Neural cell (in vitro differentiated cells): ENCODE measurements at regions not wholly inside any gene's neighbourhood (a gene's known extent, or its start where the extent isn't known, plus 50 kb on each side); places are given as distances from the start of the nearest gene placed in this dataset.

Experiments used
- H2AFZ ChIP-seq: fragments of 200-600, 300-800 bp; sonication (generic), shearing (Covaris generic); 2 replicates; pipeline ENCODE4 v1.6.0; 2014; ENCODE audit warnings: low read depth, mild to moderate bottlenecking, antibody characterized with exemption, low read length, moderate library complexity
- H3F3A ChIP-seq: fragments of 200-600 bp; shearing (Covaris generic); 2 replicates; pipeline ENCODE4 v1.6.1; 2016; ENCODE audit warnings: mild to moderate bottlenecking, moderate library complexity, mixed read lengths, antibody characterized with exemption, low read length; ENCODE audit not compliant: insufficient read depth, poor library complexity, severe bottlenecking
- H3K27ac ChIP-seq: fragments of 200-600, 300-800 bp; sonication (generic), shearing (Covaris generic); 2 replicates; pipeline ENCODE4 v1.5.1; 2014; ENCODE audit warnings: mild to moderate bottlenecking, low read length, moderate library complexity
- H3K27me3 ChIP-seq: fragments of 300-800, 200-600 bp; sonication (generic), shearing (Covaris generic); 2 replicates; pipeline ENCODE4 v1.6.0; 2014; ENCODE audit warnings: mild to moderate bottlenecking, low read depth, low read length, moderate library complexity; ENCODE audit not compliant: insufficient read depth
- H3K36me3 ChIP-seq: fragments of 300-800, 200-600 bp; sonication (generic), shearing (Covaris generic); 2 replicates; pipeline ENCODE4 v1.5.1; 2014; ENCODE audit warnings: mild to moderate bottlenecking, antibody characterized with exemption, low read length, moderate library complexity; ENCODE audit not compliant: insufficient read depth
- H3K4me2 ChIP-seq: fragments of 300-800, 200-600 bp; sonication (generic), shearing (Covaris generic); 2 replicates; pipeline ENCODE4 v1.6.0; 2014; ENCODE audit warnings: mild to moderate bottlenecking, low read length
- H3K4me3 ChIP-seq: fragments of 300-800, 200-600 bp; sonication (generic), shearing (Covaris generic); 2 replicates; pipeline ENCODE4 v1.5.1; 2014; ENCODE audit warnings: mild to moderate bottlenecking, low read length, moderate library complexity
- H3K79me2 ChIP-seq: fragments of 200-600 bp; shearing (Covaris generic); replicated peaks from 2 replicates; pipeline ENCODE4 v1.6.0; 2014; ENCODE audit warnings: mild to moderate bottlenecking, low read length, moderate library complexity; ENCODE audit not compliant: insufficient read depth
- H3K9ac ChIP-seq: fragments of 300-800, 200-600 bp; sonication (generic), shearing (Covaris generic); 2 replicates; pipeline ENCODE4 v1.6.1; 2016; ENCODE audit warnings: mild to moderate bottlenecking, low read length, mixed read lengths
- H3K9me2 ChIP-seq: fragments of 200-600 bp; shearing (Covaris generic); 2 replicates; pipeline ENCODE4 v1.6.1; 2016; ENCODE audit warnings: mild to moderate bottlenecking, low read length, mixed read lengths; ENCODE audit not compliant: insufficient read depth
- H3K9me3 ChIP-seq: fragments of 200-600, 300-800 bp; sonication (generic), shearing (Covaris generic); 2 replicates; pipeline ENCODE4 v1.6.1; 2016; ENCODE audit warnings: mild to moderate bottlenecking, mixed run types, low read length, moderate library complexity, mixed read lengths
- H4K20me1 ChIP-seq: fragments of 200-600 bp; shearing (Covaris generic); 2 replicates; pipeline ENCODE4 v1.6.1; 2016; ENCODE audit warnings: mild to moderate bottlenecking, mixed run types; ENCODE audit not compliant: insufficient read depth
- EP300 ChIP-seq: fragments of 450-650 bp; conservative IDR thresholded peaks from 2 replicates; pipeline ENCODE4 v1.6.1; 2014; ENCODE audit warnings: antibody characterized with exemption, mild to moderate bottlenecking, moderate library complexity; ENCODE audit not compliant: poor library complexity, severe bottlenecking
- EZH2 ChIP-seq: fragments of 200-600, 300-800 bp; shearing (Covaris generic), sonication (generic); IDR thresholded peaks from 2 replicates; pipeline ENCODE4 v1.6.1; 2014; ENCODE audit warnings: antibody characterized with exemption, low read length, borderline replicate concordance, mild to moderate bottlenecking; ENCODE audit not compliant: insufficient read depth, poor library complexity, severe bottlenecking
- MXI1 ChIP-seq: fragments of 450-650 bp; conservative IDR thresholded peaks from 2 replicates; pipeline ENCODE4 v1.6.1; 2014; ENCODE audit warnings: antibody characterized with exemption, mild to moderate bottlenecking; ENCODE audit not compliant: poor library complexity, severe bottlenecking
- POLR2AphosphoS5 ChIP-seq: IDR thresholded peaks from 2 replicates; pipeline ENCODE4 v1.6.1; 2012
- RAD21 ChIP-seq: fragments of 450-650 bp; conservative IDR thresholded peaks from 2 replicates; pipeline ENCODE4 v1.6.1; 2014; ENCODE audit warnings: antibody characterized with exemption, mild to moderate bottlenecking, moderate library complexity
- SMC3 ChIP-seq: fragments of 450-650 bp; conservative IDR thresholded peaks from 2 replicates; pipeline ENCODE4 v1.6.1; 2014; ENCODE audit warnings: antibody characterized with exemption, mild to moderate bottlenecking, moderate library complexity; ENCODE audit not compliant: poor library complexity
- TAF1 ChIP-seq: IDR thresholded peaks from 2 replicates; pipeline ENCODE4 v1.6.1; 2012; ENCODE audit warnings: low read depth
- TF ChIP-seq, protein P1 (sequence below): IDR thresholded peaks from 2 replicates; pipeline ENCODE4 v1.6.1; 2012; ENCODE audit warnings: borderline replicate concordance
- TF ChIP-seq, protein P2 (sequence below): fragments of 450-650 bp; IDR thresholded peaks from 2 replicates; pipeline ENCODE4 v1.5.1; 2014; ENCODE audit warnings: antibody characterized with exemption, mild to moderate bottlenecking, moderate library complexity; ENCODE audit not compliant: poor library complexity, severe bottlenecking

DNA sequence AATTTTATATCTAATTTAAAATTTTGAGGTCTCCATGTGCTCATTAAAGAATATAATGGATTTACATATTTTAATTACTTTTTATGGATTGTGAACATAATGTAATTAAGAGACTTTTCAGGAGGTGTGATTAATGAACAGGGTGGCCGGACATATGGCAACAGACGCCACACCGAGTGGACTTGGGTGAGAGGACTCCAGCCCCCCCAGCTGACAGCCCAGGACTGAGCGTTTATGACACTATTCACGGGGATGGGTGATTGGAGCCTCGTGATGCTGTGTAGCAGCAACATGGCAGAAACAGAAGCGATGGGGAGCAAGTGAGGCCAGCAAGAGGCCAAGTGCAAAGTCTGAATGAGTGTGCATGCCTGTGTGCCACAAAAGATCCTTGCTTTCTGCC, 1176.9 kb downstream of the TYW1 start:
- H3K27ac ChIP-seq = no peak overlapping the region
- TF ChIP-seq POLR2AphosphoS5 = no peak
- no peaks in the 10 kb centered on the region for H3K36me3 ChIP-seq
- H3K4me2 ChIP-seq = no peak overlapping the region
- H2AFZ ChIP-seq = no peak overlapping the region
- no peaks in the 10 kb centered on the region for H3K27me3 ChIP-seq
- no peaks in the 10 kb centered on the region for H3K9me2 ChIP-seq
- H3F3A ChIP-seq = no peaks in the 10 kb centered on the region
- no peaks in the 10 kb centered on the region for H3K9me3 ChIP-seq
- H3K79me2 ChIP-seq = no peaks in the 10 kb centered on the region
- H3K9ac ChIP-seq = no peak overlapping the region
- no peaks in the 10 kb centered on the region for H4K20me1 ChIP-seq
- no peak overlapping the region for H3K4me3 ChIP-seq

- Histone ChIP-seq H3K27ac (no peak overlapping the region), H3K79me2 (no peaks in the 10 kb centered on the region), H2AFZ (no peak overlapping the region), H3K4me3 (no peak overlapping the region), H3K9me3 (no peaks in the 10 kb centered on the region), H3K4me2 (no peak overlapping the region), H3K27me3 (no peaks in the 10 kb centered on the region), H4K20me1 (no peaks in the 10 kb centered on the region), H3K9me2 (no peaks in the 10 kb centered on the region), H3K9ac (no peak overlapping the region), H3K36me3 (no peaks in the 10 kb centered on the region), H3F3A (no peaks in the 10 kb centered on the region)
- TF ChIP-seq, protein P1, sequence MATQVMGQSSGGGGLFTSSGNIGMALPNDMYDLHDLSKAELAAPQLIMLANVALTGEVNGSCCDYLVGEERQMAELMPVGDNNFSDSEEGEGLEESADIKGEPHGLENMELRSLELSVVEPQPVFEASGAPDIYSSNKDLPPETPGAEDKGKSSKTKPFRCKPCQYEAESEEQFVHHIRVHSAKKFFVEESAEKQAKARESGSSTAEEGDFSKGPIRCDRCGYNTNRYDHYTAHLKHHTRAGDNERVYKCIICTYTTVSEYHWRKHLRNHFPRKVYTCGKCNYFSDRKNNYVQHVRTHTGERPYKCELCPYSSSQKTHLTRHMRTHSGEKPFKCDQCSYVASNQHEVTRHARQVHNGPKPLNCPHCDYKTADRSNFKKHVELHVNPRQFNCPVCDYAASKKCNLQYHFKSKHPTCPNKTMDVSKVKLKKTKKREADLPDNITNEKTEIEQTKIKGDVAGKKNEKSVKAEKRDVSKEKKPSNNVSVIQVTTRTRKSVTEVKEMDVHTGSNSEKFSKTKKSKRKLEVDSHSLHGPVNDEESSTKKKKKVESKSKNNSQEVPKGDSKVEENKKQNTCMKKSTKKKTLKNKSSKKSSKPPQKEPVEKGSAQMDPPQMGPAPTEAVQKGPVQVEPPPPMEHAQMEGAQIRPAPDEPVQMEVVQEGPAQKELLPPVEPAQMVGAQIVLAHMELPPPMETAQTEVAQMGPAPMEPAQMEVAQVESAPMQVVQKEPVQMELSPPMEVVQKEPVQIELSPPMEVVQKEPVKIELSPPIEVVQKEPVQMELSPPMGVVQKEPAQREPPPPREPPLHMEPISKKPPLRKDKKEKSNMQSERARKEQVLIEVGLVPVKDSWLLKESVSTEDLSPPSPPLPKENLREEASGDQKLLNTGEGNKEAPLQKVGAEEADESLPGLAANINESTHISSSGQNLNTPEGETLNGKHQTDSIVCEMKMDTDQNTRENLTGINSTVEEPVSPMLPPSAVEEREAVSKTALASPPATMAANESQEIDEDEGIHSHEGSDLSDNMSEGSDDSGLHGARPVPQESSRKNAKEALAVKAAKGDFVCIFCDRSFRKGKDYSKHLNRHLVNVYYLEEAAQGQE = no peak
- TF ChIP-seq POLR2AphosphoS5 = no peak
- TF ChIP-seq RAD21 = peak; percentile 78
- TF ChIP-seq, protein P2, sequence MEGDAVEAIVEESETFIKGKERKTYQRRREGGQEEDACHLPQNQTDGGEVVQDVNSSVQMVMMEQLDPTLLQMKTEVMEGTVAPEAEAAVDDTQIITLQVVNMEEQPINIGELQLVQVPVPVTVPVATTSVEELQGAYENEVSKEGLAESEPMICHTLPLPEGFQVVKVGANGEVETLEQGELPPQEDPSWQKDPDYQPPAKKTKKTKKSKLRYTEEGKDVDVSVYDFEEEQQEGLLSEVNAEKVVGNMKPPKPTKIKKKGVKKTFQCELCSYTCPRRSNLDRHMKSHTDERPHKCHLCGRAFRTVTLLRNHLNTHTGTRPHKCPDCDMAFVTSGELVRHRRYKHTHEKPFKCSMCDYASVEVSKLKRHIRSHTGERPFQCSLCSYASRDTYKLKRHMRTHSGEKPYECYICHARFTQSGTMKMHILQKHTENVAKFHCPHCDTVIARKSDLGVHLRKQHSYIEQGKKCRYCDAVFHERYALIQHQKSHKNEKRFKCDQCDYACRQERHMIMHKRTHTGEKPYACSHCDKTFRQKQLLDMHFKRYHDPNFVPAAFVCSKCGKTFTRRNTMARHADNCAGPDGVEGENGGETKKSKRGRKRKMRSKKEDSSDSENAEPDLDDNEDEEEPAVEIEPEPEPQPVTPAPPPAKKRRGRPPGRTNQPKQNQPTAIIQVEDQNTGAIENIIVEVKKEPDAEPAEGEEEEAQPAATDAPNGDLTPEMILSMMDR = peak; percentile 78
- no peak for TF ChIP-seq EZH2
- TF ChIP-seq MXI1 = no peak
- no peak for TF ChIP-seq EP300
- TF ChIP-seq SMC3 = peak; percentile 70
- no peak for TF ChIP-seq TAF1
Measured at GRCh38 chr7:68176974-68177373, 1180.3 kb downstream of the TYW1 start.

DNA sequence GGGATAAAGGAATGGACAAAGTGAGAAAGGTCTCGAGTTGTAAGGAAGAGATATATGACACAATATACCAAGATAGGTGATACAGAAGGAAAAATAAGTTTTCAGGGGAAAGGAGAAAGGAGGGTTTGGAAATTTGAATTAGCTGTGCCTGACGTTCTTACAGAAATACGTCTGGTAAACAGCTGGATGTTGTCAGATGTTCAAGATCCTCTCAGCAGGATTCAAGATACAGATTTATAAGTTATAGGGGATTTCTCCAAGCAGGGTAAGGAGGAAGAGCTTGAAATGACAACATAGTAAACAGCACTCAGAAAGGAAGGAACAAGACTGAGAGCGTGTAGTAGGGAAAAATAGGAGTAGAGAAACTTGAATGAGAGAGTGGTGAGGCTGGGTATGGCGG, 1184.1 kb downstream of the TYW1 start:
- no peaks in the 10 kb centered on the region for H3K36me3 ChIP-seq
- H3K9me2 ChIP-seq = no peaks in the 10 kb centered on the region

More for the DNA sequence above, 1184.1 kb downstream of the TYW1 start:
- no peak overlapping the region for H3K9ac ChIP-seq
- no peak overlapping the region for H2AFZ ChIP-seq
- H3K79me2 ChIP-seq = no peaks in the 10 kb centered on the region
- no peaks in the 10 kb centered on the region for H4K20me1 ChIP-seq
- no peak overlapping the region for H3K4me2 ChIP-seq
- H3K27me3 ChIP-seq = no peaks in the 10 kb centered on the region
- no peak overlapping the region for H3K4me3 ChIP-seq
- no peak overlapping the region for H3K27ac ChIP-seq
- no peaks in the 10 kb centered on the region for H3F3A ChIP-seq
- no peaks in the 10 kb centered on the region for H3K9me3 ChIP-seq
- no peak for TF ChIP-seq MXI1
- no peak for TF ChIP-seq EP300
- TF ChIP-seq, protein P1 = no peak
- TF ChIP-seq TAF1 = no peak
- TF ChIP-seq POLR2AphosphoS5 = no peak
- TF ChIP-seq, protein P2 = no peak
- no peak for TF ChIP-seq EZH2
- TF ChIP-seq SMC3 = no peak
- no peak for TF ChIP-seq RAD21
